Activated CD8-positive, alpha-beta memory T cell treated with anti-CD3 and anti-CD28 coated beads, Interleukin-2, amount 10 ng/mL, durations not matched to agents 7 days and 5 days (primary cell): ENCODE measurements at regions not wholly inside any gene's neighbourhood (a gene's known extent, or its start where the extent isn't known, plus 50 kb on each side); places are given as distances from the start of the nearest gene placed in this dataset.

Experiments
- ATAC-seq: fragments of 150-1000 bp; cut with Tn5 transposase; one replicate; pipeline ENCODE4 v1.10.0; 2021; ENCODE audit warnings: moderate library complexity
- CTCF ChIA-PET: fragments of 350-600 bp; sonication (Branson Sonifier 250); formaldehyde crosslinking; loops from one replicate; lab custom pipeline; 2021; ENCODE audit warnings: antibody characterized with exemption; lab: Charles Lee
- DNase-seq: peaks from one replicate; pipeline ENCODE4 v3.0.0-alpha.2; 2020
- H3K27ac Mint-ChIP-seq: one replicate; pipeline ENCODE4 v1.8.0; 2021; ENCODE audit warnings: mild to moderate bottlenecking, mixed read lengths
- H3K27me3 Mint-ChIP-seq: one replicate; pipeline ENCODE4 v1.8.0; 2021; ENCODE audit warnings: mixed read lengths
- H3K36me3 Mint-ChIP-seq: one replicate; pipeline ENCODE4 v1.8.0; 2021; ENCODE audit warnings: mild to moderate bottlenecking, mixed read lengths
- H3K4me1 Mint-ChIP-seq: one replicate; pipeline ENCODE4 v1.8.0; 2021; ENCODE audit warnings: mixed read lengths
- H3K4me3 Mint-ChIP-seq: one replicate; pipeline ENCODE4 v1.8.0; 2021; ENCODE audit warnings: mild to moderate bottlenecking, moderate library complexity, mixed read lengths
- H3K9me3 Mint-ChIP-seq: one replicate; pipeline ENCODE4 v1.8.0; 2022; ENCODE audit warnings: low read depth, mixed read lengths

DNA sequence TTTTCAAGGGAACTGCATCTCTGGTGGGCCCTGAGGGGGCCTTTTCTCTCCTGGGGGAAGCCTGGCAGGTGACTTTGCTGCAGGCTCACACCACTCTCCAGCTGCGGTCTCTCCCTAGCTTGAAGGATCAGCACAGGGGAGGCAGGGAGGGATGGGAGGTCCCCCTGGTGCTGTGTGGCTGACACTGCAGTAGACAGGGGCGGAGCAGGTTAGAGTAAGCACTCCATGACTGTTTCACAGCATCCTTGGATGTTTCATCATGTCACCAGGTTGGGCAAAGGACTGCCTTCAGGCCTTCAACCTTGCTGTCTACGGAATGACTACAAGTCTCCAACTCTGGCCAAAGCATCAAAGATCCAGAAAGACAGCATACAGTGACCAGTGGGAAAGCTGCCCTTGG is 470.7 kb downstream of the CDK5RAP2 start:
- CTCF ChIA-PET = no interaction called here
- Mint-ChIP-seq H3K27ac (no peak overlapping the region), H3K4me3 (no peak overlapping the region), H3K27me3 (peaks cover under 1% of the 10 kb centered on the region), H3K4me1 (no peaks in the 10 kb centered on the region), H3K9me3 (no peaks in the 10 kb centered on the region), H3K36me3 (no peaks in the 10 kb centered on the region)
- ATAC-seq (no peak), DNase-seq (no peak)

DNA sequence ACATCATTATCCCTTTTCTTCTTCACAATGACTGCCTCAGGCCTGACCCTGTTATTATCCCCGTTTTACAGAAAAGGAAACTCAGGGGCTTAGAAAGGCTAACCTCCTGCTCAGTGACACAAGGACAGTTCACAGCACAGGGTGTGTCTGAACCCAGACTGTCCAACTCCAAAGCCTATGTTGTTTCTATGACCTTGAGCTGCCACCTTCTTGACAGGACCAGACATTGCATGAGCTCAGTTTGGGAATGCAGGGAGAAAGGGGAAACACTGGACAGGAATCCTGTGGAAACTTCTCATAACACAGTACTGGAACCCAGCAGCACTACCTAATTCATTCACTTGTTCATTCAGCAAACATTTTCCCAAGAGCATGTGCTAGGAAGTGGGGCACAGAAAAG is 472.8 kb downstream of the CDK5RAP2 start:
- Mint-ChIP-seq H3K4me1 (no peaks in the 10 kb centered on the region), H3K27me3 (peaks cover 2% of the 10 kb centered on the region), H3K4me3 (no peak overlapping the region), H3K9me3 (no peaks in the 10 kb centered on the region), H3K27ac (no peak overlapping the region), H3K36me3 (no peaks in the 10 kb centered on the region)
- ATAC-seq = no peak
- CTCF ChIA-PET = no interaction called here
- no peak for DNase-seq

DNA sequence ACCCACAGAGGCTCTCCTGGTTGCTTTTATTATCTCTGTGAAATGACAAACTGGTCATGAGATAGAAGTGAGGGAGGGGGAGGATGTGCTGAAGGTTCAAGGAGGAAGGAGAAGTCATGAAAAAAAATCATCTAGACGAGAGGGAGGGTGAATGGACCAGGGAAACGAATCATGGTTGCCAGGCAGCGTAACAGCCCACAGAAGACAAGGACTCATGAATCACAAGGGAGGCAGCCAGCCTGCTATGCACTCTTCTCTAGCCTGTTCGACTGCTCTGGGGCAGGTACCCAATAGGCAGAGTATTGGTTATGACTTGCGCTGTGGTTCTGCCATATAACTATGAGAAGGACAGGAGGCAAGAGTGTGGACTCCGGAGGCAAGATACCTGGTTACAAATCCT is 475.2 kb downstream of the CDK5RAP2 start:
- H3K27ac Mint-ChIP-seq = no peak overlapping the region
- DNase-seq (no peak), ATAC-seq (no peak)
- H3K36me3 Mint-ChIP-seq = no peaks in the 10 kb centered on the region
- H3K9me3 Mint-ChIP-seq = no peaks in the 10 kb centered on the region
- no peak overlapping the region for H3K4me3 Mint-ChIP-seq
- peaks cover 2% of the 10 kb centered on the region for H3K27me3 Mint-ChIP-seq
- CTCF ChIA-PET = no interaction called here
- no peaks in the 10 kb centered on the region for H3K4me1 Mint-ChIP-seq

DNA sequence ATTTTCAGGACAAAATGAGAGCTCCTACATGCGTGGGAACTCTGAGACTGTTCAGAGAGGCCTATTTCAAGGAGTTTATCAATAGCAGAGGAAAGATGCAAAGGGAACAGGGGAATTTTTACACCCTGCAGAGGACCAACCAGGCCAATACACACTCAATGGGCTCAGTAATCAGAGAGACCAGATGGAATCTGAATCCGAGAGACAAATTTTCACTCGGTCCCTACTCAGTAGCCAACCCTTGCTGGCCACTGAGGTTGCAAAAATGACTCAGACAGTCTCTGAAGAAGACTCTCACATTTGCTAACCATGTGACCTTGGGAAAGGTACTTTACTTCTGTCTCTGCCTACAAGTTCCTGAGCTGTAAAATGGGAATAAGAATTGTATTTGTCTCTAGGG is 479.4 kb downstream of the CDK5RAP2 start:
- no peaks in the 10 kb centered on the region for H3K9me3 Mint-ChIP-seq
- ATAC-seq (no peak), DNase-seq (no peak)
- peaks cover 2% of the 10 kb centered on the region for H3K27me3 Mint-ChIP-seq
- no peak overlapping the region for H3K27ac Mint-ChIP-seq
- H3K4me1 Mint-ChIP-seq = no peaks in the 10 kb centered on the region
- no peaks in the 10 kb centered on the region for H3K36me3 Mint-ChIP-seq
- H3K4me3 Mint-ChIP-seq = no peak overlapping the region
- CTCF ChIA-PET = no interaction called here

DNA sequence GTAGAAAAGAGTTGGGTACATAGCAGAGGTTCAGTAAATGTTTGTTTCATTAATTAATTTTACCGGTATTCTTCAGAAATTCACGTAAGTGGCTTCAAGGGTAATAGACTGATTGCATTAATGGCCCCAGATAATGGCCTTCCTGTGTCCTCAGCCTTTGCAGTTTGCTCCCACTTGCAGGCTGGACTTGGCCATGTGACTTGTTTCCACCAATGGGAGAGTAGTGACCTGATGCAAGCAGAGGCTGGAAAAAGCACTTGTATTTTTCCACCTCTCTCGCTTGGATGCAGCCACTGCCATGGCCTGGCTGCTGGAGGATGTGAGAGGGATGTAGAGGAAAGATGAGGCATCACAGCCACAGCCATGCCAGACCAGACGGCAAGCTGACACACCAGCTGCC is 480.9 kb downstream of the CDK5RAP2 start:
- Mint-ChIP-seq H3K9me3 (no peaks in the 10 kb centered on the region), H3K27me3 (no peaks in the 10 kb centered on the region), H3K27ac (no peak overlapping the region), H3K4me1 (no peaks in the 10 kb centered on the region), H3K4me3 (no peak overlapping the region), H3K36me3 (no peaks in the 10 kb centered on the region)
- CTCF ChIA-PET = no interaction called here
- DNase-seq (no peak), ATAC-seq (no peak)

DNA sequence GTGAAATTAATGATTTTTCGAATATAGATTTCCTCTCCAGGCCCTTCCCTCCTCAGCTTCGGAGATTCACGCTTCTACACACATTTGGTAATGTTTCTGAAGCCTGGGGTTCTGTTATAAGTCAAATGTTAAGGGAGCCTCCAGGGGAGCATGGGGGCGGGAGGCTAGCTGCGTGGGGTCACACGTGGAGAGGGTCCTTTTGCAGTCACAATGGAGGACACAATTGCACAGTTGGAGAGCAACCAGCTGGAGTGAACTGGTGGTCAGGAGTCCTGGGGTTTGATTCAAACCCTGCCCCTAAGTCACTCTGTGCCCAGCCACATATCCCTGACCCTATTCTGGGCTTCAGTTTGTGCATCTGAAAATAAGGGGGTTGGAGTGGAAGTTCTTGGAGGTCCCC is 481.4 kb downstream of the CDK5RAP2 start:
- CTCF ChIA-PET = no interaction called here
- Mint-ChIP-seq H3K27ac (no peak overlapping the region), H3K9me3 (no peaks in the 10 kb centered on the region), H3K4me3 (no peak overlapping the region), H3K4me1 (no peaks in the 10 kb centered on the region), H3K27me3 (no peaks in the 10 kb centered on the region), H3K36me3 (no peaks in the 10 kb centered on the region)
- DNase-seq = no peak
- ATAC-seq = no peak

DNA sequence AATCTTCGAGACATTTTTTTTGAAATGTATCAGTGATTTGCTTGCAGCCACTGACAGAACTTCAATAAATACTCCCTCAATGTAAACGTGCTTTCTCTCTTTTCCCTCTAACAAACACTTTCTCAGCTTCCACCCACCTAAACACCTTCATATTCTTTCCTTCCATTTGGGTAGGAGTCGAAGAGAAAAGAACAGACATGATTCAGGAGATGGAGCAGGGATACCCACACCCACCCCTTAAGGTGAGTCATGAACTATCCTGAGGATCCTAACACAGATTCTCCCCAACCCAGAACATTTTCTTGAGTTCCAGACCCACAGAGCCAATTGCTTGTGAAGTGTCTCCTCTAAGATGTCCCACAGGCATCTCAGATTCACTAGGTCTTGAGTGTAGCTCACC is 488.8 kb downstream of the CDK5RAP2 start:
- H3K27me3 Mint-ChIP-seq = no peaks in the 10 kb centered on the region
- CTCF ChIA-PET = interaction anchor here (1.2 kb wide), 1 partner anchor 83 kb away, joined by 3 read pairs; no protein-coding TSS in a partner anchor

DNA sequence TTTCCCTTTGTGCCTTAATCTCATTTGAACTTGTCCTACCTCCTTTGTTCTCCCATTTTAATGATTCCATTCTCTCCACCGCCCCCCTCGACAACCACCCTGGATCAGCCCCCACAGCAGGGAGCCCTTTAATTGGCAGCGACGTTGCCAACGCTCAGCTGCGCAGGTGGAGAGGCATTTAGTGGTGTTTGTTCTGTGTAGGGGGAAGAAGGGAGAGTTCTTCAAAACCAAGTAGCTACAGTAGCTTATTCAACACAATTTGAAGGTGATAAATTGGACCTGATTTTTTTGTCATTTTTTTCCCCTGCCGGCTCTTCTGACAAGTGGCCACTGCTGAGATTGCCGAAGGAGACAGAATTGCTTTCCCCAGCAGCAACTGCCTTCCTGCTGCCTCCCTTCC is 499.1 kb downstream of the CDK5RAP2 start:
- no peaks in the 10 kb centered on the region for H3K4me1 Mint-ChIP-seq
- ATAC-seq (no peak), DNase-seq (no peak)
- no peak overlapping the region for H3K4me3 Mint-ChIP-seq
- H3K9me3 Mint-ChIP-seq = peaks cover 2% of the 10 kb centered on the region
- H3K27me3 Mint-ChIP-seq = no peaks in the 10 kb centered on the region
- no peaks in the 10 kb centered on the region for H3K36me3 Mint-ChIP-seq
- CTCF ChIA-PET = no interaction called here
- no peak overlapping the region for H3K27ac Mint-ChIP-seq

More for the DNA sequence above, 488.8 kb downstream of the CDK5RAP2 start:
- Mint-ChIP-seq H3K9me3 (no peaks in the 10 kb centered on the region), H3K4me1 (no peaks in the 10 kb centered on the region), H3K27ac (no peak overlapping the region), H3K36me3 (no peaks in the 10 kb centered on the region), H3K4me3 (no peak overlapping the region)
- ATAC-seq = no peak
- no peak for DNase-seq

DNA sequence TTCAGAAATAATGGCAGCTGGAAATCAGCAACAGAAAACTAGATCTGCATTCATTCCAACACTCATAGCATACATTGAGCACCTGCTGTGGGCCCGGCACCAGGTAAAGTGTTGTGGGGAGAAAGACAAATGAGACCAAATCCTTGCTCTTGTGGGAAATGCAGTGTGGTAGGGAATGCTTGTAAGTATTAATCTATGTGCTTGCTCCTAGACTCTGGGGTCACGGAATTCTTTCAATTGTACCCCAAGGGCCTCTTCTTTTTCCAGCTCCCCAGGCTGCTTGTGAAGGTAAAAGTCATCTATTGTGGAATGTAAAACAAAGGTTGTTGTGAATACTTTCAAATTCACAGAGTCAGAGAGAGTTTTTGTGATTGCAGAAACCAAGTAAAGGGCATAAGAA is 501.9 kb downstream of the CDK5RAP2 start:
- no peak overlapping the region for H3K27ac Mint-ChIP-seq
- no peak overlapping the region for H3K4me3 Mint-ChIP-seq
- ATAC-seq (no peak), DNase-seq (no peak)
- CTCF ChIA-PET = no interaction called here
- no peaks in the 10 kb centered on the region for H3K9me3 Mint-ChIP-seq
- H3K36me3 Mint-ChIP-seq = no peaks in the 10 kb centered on the region
- H3K4me1 Mint-ChIP-seq = no peaks in the 10 kb centered on the region
- no peaks in the 10 kb centered on the region for H3K27me3 Mint-ChIP-seq

DNA sequence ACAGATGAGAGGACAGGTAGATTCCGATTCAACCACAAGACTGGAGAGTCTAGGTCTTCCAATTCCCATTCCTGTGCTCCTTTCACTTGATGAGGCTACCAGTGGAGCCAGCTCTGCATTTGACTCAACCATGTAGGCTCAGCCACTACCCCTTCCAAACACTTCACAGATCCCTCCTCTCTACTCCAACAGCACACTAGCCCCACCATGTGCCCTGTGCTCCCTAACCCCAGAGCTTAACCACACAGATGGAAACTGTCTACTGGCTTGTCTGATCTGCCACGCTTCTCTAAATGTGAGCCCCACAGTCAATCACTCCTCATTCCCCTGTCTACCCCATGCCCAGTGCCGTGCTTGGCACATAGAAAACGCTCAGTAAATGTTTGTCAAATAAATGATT is 508.2 kb downstream of the CDK5RAP2 start:
- Mint-ChIP-seq H3K4me1 (no peaks in the 10 kb centered on the region), H3K36me3 (no peaks in the 10 kb centered on the region), H3K27ac (no peak overlapping the region), H3K4me3 (no peak overlapping the region), H3K9me3 (no peaks in the 10 kb centered on the region), H3K27me3 (no peaks in the 10 kb centered on the region)
- no peak for DNase-seq
- ATAC-seq = no peak
- CTCF ChIA-PET = no interaction called here

DNA sequence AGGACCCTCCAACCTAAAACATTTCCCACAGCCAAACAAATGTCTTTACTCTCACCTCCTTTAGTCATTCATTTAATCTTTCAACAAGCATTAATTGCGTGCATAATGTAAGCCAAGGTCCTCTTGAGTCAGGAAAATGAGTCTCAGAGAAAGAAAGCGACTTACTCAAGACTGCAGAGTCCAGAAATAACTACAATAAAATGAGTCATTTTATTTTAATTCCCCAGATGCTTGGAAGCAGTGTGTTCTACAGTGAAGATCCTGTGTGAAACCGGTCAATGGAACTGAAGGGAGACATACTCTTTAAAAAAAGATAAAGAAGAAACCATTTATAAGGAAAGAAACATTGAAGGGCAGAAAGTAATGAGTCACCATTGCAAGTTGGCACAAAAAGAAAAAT is 513.7 kb downstream of the CDK5RAP2 start:
- no peaks in the 10 kb centered on the region for H3K27me3 Mint-ChIP-seq
- CTCF ChIA-PET = no interaction called here
- DNase-seq = no peak
- H3K4me3 Mint-ChIP-seq = no peak overlapping the region
- no peaks in the 10 kb centered on the region for H3K36me3 Mint-ChIP-seq
- no peak overlapping the region for H3K27ac Mint-ChIP-seq
- no peak for ATAC-seq
- no peaks in the 10 kb centered on the region for H3K9me3 Mint-ChIP-seq
- H3K4me1 Mint-ChIP-seq = no peaks in the 10 kb centered on the region

DNA sequence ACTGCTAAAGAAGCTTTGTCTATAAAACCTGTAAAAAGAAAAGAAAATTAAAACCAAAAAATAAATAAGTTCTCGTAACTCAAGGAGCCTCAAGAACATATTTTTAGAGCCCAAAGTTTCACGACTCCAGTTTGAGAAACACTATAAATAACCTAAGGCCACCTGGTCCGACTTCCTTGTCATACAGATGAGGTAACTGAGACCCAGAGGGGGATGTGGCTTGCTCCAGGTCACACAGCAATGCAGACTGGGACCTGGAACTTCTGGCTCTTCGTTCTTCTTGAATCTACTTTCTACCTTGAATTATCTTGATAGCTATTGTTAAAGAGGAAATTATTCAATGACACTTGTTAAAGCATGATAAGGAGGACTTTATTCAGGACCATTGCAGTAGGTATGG is 514.8 kb downstream of the CDK5RAP2 start:
- no peak for DNase-seq
- H3K4me3 Mint-ChIP-seq = no peak overlapping the region
- no peaks in the 10 kb centered on the region for H3K9me3 Mint-ChIP-seq
- ATAC-seq = no peak
- H3K4me1 Mint-ChIP-seq = no peaks in the 10 kb centered on the region
- no peak overlapping the region for H3K27ac Mint-ChIP-seq
- CTCF ChIA-PET = no interaction called here
- no peaks in the 10 kb centered on the region for H3K36me3 Mint-ChIP-seq
- H3K27me3 Mint-ChIP-seq = no peaks in the 10 kb centered on the region

DNA sequence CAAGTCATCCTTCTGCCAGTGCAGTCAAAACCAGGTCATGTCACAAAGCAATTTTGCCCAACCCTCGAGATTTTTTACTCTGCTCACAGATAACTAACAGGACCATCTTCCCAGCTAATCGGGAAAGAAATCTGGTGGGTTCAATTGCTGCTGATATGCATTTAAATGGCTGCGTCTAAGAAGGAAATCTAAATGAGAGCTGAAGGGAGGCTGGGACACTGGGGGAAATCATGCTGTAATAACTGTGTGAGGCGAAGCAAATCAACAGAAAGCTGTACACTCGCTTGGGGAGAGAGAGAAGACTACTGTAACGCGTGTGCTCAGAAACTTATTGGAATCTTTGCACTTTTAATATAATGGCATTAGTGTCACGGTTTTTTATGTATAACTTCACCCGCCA is 535.0 kb downstream of the CDK5RAP2 start:
- Mint-ChIP-seq H3K9me3 (no peaks in the 10 kb centered on the region), H3K27me3 (no peaks in the 10 kb centered on the region), H3K4me1 (no peaks in the 10 kb centered on the region), H3K36me3 (no peaks in the 10 kb centered on the region), H3K4me3 (no peak overlapping the region), H3K27ac (no peak overlapping the region)
- CTCF ChIA-PET = no interaction called here
- no peak for DNase-seq
- ATAC-seq = no peak

DNA sequence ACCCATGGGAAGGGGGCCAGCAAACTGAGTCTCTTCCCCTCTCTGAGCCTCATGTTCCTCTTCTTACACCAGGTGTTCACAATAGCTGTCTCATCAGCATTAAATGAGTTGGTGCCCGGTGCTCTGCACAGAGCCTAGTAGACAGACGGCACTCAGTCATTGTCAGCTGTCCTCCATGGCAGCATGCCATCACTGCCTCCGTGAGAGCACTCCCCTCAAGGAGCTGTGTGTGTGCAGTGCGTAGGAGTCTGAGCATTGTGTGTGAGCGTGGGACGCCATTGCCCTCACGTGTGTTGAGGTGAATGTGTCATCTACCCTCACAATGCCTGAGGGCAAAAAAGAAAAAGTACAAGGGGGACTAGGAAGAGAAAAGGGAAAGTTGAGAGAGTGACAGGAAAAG is 536.5 kb downstream of the CDK5RAP2 start:
- Mint-ChIP-seq H3K4me1 (no peaks in the 10 kb centered on the region), H3K36me3 (no peaks in the 10 kb centered on the region), H3K27me3 (no peaks in the 10 kb centered on the region), H3K27ac (no peak overlapping the region), H3K4me3 (no peak overlapping the region), H3K9me3 (no peaks in the 10 kb centered on the region)
- ATAC-seq (no peak), DNase-seq (no peak)
- CTCF ChIA-PET = no interaction called here

DNA sequence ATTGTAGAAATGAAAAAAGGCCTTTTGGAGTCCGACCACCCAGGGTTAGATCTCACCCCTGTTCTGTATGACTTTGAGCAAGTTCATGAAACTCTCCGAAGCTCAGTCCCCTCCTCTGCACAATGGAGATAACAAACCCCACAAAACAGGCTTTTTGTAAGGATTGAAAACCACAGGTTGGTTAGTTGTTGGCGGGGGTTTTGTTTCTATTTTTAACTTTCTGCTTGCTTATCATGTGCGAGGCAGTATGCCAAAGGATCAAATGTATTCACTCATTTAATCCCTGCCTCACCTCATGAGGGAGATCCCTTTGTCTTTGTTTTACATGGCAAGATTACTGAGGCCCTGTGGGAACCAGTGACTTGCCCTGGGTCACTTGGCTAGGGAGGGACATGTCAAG is 539.1 kb downstream of the CDK5RAP2 start:
- Mint-ChIP-seq H3K27ac (no peak overlapping the region), H3K4me1 (no peaks in the 10 kb centered on the region), H3K27me3 (no peaks in the 10 kb centered on the region), H3K36me3 (no peaks in the 10 kb centered on the region), H3K9me3 (no peaks in the 10 kb centered on the region), H3K4me3 (no peak overlapping the region)
- CTCF ChIA-PET = no interaction called here
- DNase-seq = no peak
- ATAC-seq = no peak
